Body of pancreas (tissue), 4 donors: ENCODE measurements at regions not wholly inside any gene's neighbourhood (a gene's known extent, or its start where the extent isn't known, plus 50 kb on each side); places are given as distances from the start of the nearest gene placed in this dataset.

Experiments used
- ATAC-seq: fragments of 150-250 bp; one replicate; pipeline ENCODE4 v1.9.1; 2016
- DNase-seq, 4 donors: peaks; one replicate each; pipeline ENCODE4 v3.0.0-alpha.2; 2019
- H3K27ac ChIP-seq, 4 donors: fragments of 200-600 bp; sonication (generic); 1 replicate in 3 of 4; 2 replicates in 1 of 4; pipeline versions ENCODE4 v1.5.1 to v1.6.1; 2016 to 2019; ENCODE audit warnings: mild to moderate bottlenecking in 1 of 4, mixed read lengths in 1 of 4, moderate library complexity in 1 of 4
- H3K27me3 ChIP-seq, 2 donors: fragments of 200-600 bp; sonication (generic); one replicate each; pipeline ENCODE4 v1.6.0; 2016; ENCODE audit warnings: mild to moderate bottlenecking in 1 of 2
- H3K36me3 ChIP-seq, 2 donors: fragments of 200-600 bp; sonication (generic); replicated peaks in 1 of 2; 2 replicates each; pipeline ENCODE4 v1.5.1; 2016; ENCODE audit warnings: low read depth in 2 of 2; ENCODE audit not compliant: insufficient read depth in 1 of 2
- H3K4me1 ChIP-seq: fragments of 200-600 bp; sonication (generic); one replicate; pipeline ENCODE4 v1.6.0; 2016
- H3K4me3 ChIP-seq, 2 donors: fragments of 200-600 bp; sonication (generic); 1 replicate in 1 of 2; 2 replicates in 1 of 2; pipeline ENCODE4 v1.5.1; 2016 to 2019
- H3K9me3 ChIP-seq, 3 donors: fragments of 200-600 bp; sonication (generic); 1 replicate in 2 of 3; 2 replicates in 1 of 3; pipeline ENCODE4 v1.5.1; 2016
- CTCF ChIP-seq, 7 experiments: fragments of 450-650 bp in 4 of 7; fragments of 200-600 bp in 3 of 7; sonication (generic) in 3 of 7; IDR thresholded peaks; one replicate each; pipeline ENCODE4 v1.5.1; 2016 to 2019; ENCODE audit warnings: antibody characterized with exemption in 7 of 7
- POLR2A ChIP-seq, 3 donors: fragments of 450-650 bp; IDR thresholded peaks; one replicate each; pipeline ENCODE4 v1.6.1; 2016; ENCODE audit warnings: antibody characterized with exemption in 3 of 3, mild to moderate bottlenecking in 2 of 3
- WGBS, 2 donors: methylation state at CpG; one replicate each; pipeline ENCODE4 v1.1.5; 2017; 5-methylcytosine and 5-hydroxymethylcytosine counted together
- intact Hi-C: fragments of 100-400 bp; cut with DNase I; formaldehyde crosslinking; loops from one replicate; pipeline ENCODE4 v1.15.1; 2023

DNA sequence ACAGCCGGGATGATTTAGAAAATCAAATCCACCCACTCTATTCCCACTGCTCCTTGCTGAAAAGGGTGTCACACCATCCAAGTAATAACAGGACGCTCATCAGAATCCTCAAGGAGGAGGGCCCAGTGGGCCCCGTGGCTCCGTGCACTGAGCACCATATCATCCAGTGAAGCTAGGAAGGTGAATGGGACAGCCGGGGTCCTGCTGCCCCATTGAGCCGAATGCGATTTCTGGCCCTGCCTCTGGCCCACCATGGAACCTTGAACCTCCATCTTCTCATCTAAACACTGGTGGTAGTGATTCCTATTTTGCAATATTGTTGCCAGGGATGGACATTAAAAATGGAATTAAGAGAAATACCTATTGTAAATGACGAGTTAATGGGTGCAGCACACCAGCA lies 99.1 kb upstream of the SLC6A11 start:
- TF ChIP-seq CTCF (IDR thresholded peaks at IDR 0.05) (no peak), POLR2A (IDR thresholded peaks at IDR 0.05) (no peak)
- Histone ChIP-seq H3K27me3 (no peaks in the 10 kb centered on the region), H3K4me1 (no peaks in the 10 kb centered on the region), H3K27ac (no peak overlapping the region), H3K36me3 (no peaks in the 10 kb centered on the region), H3K4me3 (no peak overlapping the region), H3K9me3 (no peaks in the 10 kb centered on the region)
- 61 to 65% methylated on average over 7 to 8 of the region's 8 CpGs for WGBS, 2 donors
- ATAC-seq (no peak), DNase-seq (no peak)
- intact Hi-C loops, result no loop called here

DNA sequence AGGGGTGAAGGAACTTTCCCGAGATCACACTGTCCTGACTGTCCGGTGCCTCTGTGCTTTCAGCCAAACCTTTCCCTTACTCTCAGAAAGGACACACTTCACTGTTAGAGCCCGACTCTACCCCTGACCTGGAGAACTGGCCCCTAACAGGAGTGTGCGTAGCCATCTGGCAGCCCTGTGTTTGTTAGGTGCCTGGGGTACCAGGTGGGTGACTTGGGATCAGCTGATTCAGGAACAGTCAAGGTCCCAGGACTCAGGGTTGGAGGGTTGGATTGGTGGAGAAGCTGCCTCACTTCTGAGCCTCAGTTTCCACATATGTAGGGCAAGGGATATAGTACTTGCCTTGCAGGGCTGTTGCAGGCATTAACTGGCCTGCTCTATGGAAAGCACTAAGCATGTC lies 98.3 kb upstream of the SLC6A11 start:
- Histone ChIP-seq H3K4me3 (no peak overlapping the region), H3K9me3 (no peaks in the 10 kb centered on the region), H3K27ac (no peak overlapping the region), H3K4me1 (no peaks in the 10 kb centered on the region), H3K27me3 (no peaks in the 10 kb centered on the region), H3K36me3 (no peaks in the 10 kb centered on the region)
- intact Hi-C loops, result no loop called here
- no peak for DNase-seq
- TF ChIP-seq POLR2A (IDR thresholded peaks at IDR 0.05) (no peak), CTCF (IDR thresholded peaks at IDR 0.05) (no peak)
- ATAC-seq, result no peak
- 82% methylated on average over 4 of the region's 4 CpGs for WGBS, 2 donors

DNA sequence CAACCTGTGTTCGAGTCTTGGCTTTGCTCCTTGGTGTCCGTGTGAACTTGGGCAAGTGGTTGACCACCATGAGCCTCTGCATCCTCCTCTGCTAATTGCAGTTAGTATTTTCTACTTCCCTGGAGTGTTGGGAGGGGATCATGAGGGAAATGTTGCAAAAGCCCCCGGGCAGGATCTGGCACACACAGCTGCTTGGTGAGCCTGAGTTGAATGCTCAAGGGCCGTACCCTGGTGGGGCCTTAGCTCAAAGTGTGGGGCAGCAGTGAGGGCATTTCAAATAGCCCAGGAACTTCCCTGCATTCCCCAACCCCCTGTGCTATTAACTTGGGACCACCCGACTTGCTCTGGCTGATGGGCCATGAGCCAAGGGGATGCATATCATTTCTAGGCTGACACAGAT lies 94.9 kb upstream of the SLC6A11 start:
- Histone ChIP-seq H3K27me3 (no peaks in the 10 kb centered on the region), H3K27ac (no peak overlapping the region)
- WGBS, 2 donors, result 50 to 52% methylated on average over 5 of the region's 5 CpGs

GRCh38 chr3:10722911-10723310 lies 93.1 kb upstream of the SLC6A11 start:
- Histone ChIP-seq H3K36me3 (no peaks in the 10 kb centered on the region), H3K9me3 (no peaks in the 10 kb centered on the region), H3K4me1 (no peaks in the 10 kb centered on the region), H3K27ac (no peak overlapping the region), H3K4me3 (no peak overlapping the region), H3K27me3 (no peaks in the 10 kb centered on the region)
- DNase-seq (no peak), ATAC-seq (no peak)
- 47 to 49% methylated on average over 6 of the region's 6 CpGs for whole genome bisulfite sequencing, 2 donors
- intact Hi-C loops, result no loop called here
- TF ChIP-seq POLR2A (IDR thresholded peaks at IDR 0.05), result no peak
- no peak for TF ChIP-seq CTCF (IDR thresholded peaks at IDR 0.05)

More for the DNA sequence above, 94.9 kb upstream of the SLC6A11 start:
- Histone ChIP-seq H3K4me3 (no peak overlapping the region), H3K9me3 (no peaks in the 10 kb centered on the region), H3K36me3 (no peaks in the 10 kb centered on the region), H3K4me1 (no peaks in the 10 kb centered on the region)
- DNase-seq, result no peak
- intact Hi-C loops, result no loop called here
- no peak for ATAC-seq
- no peak for TF ChIP-seq CTCF (IDR thresholded peaks at IDR 0.05)

DNA sequence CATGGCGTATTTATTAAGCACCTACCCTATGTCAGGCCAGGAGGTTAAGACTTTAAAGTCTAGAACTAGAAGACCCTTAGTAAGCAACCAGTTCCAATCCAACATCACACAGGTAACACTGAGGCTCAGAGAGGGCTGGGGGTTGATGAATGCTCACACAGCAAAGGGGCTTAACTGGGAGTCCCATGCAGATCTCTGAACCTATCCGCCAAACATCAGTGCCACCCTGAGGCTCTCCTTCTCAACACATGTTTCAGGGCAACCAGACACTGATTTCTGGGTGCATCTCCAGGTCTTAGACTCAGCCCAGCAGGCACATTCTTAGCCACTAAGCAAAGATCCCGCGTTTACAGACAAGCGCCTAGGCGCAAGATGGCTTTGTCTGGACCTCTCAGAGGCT lies 92.0 kb upstream of the SLC6A11 start:
- intact Hi-C loops, result no loop called here
- H3K4me1 ChIP-seq, result no peaks in the 10 kb centered on the region
- H3K27ac ChIP-seq, result no peak overlapping the region
- no peaks in the 10 kb centered on the region for H3K27me3 ChIP-seq
- WGBS, 2 donors, result 57 to 75% methylated on average over 4 to 6 of the region's 6 CpGs
- DNase-seq (no peak), ATAC-seq (no peak)
- H3K4me3 ChIP-seq, result no peak overlapping the region
- H3K36me3 ChIP-seq, result no peaks in the 10 kb centered on the region
- no peak for TF ChIP-seq POLR2A (IDR thresholded peaks at IDR 0.05)
- no peak for TF ChIP-seq CTCF (IDR thresholded peaks at IDR 0.05)
- H3K9me3 ChIP-seq, result no peaks in the 10 kb centered on the region
